CD4-positive, alpha-beta T cell treated with Interferon gamma for 1 hour (primary cell): ENCODE measurements at regions not wholly inside any gene's neighbourhood (a gene's known extent, or its start where the extent isn't known, plus 50 kb on each side); places are given as distances from the start of the nearest gene placed in this dataset.

Source experiments
- DNase-seq: peaks from one replicate; pipeline ENCODE4 v3.0.0-alpha.2; 2020

DNA sequence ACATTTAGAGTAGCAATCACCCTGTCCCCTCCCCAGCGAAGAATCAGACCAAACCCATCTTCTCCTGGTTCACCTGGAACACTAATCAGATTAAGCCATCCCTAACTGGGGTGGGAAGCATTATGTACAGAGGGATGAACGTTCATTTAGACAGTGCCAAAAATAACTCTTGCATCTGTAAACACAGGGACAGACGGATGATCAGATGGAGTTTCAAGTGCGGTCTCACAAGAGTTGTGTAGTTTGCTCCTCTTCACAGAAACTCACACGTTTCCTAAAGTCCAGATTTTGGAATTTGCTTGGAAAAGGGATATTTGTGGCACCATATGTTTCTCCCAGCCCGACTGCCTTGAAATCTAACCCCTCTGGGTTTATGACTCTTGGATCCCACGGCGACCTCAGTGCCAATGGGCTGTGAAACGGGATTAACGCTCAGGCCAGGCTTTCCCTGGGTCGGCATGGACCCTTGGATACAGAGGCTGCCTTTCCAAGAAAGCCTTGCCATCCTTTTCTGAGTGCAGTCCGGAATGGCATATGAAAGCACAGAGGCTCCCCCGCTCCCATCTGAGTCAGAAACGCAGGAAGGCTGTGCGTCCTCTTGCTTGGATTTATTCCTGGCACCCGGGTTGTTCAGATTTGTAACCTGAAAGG is 293.2 kb upstream of the HABP2 start:
- no peak for DNase-seq

DNA sequence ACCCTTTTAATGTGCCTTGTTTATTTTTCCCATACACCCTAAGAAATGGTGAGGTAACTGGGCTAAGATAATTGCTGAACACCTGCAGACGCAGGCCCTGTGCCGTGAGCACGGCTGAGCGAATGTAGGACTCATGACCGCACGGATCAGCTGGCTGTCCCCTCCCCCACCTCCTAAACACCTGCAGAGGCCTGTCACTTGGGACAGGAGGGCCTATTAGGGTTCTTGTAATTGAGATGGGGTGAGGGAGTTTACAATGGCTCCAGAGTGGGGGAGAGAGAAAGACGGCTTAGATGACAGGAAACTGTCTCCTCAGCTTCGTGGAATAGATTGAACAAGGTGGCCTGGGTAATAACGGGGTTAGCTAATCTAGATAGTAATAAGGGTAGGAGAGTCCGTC is 291.7 kb upstream of the HABP2 start:
- DNase-seq, result no peak

- no peak for DNase-seq
These were observed 291.2 kb upstream of the HABP2 start for GRCh38 chr10:113261611-113262091.

- no peak for DNase-seq
These were observed 289.8 kb upstream of the HABP2 start for GRCh38 chr10:113263056-113263455.

DNA sequence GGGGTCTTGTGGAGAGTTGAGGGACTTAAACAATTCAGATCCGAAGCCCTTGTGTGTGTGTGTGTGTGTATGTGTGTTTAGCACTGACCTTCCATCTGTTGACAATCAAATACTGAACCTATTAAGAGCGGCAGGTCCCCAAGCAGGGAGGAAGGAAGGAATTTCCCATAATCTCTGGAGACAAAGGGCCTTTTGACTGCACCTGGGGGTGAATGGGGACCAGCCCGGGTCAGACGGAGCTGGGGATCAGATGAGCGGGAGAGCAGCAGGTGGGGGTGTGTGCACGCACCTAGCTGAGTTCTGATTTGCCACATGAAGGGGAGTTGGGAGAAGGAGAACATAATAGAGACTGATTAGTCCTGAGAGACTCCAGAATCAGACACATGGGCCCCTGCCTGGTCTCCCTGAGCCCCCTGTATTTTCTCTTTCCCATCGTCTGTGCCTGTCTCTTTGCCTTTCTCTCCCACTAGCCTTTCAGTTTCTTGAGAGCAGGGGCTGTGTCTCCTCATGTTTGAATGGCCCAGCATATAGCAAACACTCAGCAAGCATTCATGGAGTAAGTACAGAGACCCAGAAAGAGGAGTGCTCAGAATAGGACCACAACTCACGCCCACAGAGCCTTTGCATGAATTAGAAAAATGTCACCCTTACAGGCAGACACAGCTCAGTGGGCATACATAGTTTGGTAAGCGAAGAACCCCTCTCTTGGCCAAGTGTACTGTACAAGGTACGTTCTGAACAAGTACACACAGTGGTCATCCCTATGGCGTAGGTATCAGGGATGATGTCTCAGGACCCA is 288.3 kb upstream of the HABP2 start:
- no peak for DNase-seq

GRCh38 chr10:113266147-113266546 is 286.7 kb upstream of the HABP2 start:
- DNase-seq, result no peak

DNA sequence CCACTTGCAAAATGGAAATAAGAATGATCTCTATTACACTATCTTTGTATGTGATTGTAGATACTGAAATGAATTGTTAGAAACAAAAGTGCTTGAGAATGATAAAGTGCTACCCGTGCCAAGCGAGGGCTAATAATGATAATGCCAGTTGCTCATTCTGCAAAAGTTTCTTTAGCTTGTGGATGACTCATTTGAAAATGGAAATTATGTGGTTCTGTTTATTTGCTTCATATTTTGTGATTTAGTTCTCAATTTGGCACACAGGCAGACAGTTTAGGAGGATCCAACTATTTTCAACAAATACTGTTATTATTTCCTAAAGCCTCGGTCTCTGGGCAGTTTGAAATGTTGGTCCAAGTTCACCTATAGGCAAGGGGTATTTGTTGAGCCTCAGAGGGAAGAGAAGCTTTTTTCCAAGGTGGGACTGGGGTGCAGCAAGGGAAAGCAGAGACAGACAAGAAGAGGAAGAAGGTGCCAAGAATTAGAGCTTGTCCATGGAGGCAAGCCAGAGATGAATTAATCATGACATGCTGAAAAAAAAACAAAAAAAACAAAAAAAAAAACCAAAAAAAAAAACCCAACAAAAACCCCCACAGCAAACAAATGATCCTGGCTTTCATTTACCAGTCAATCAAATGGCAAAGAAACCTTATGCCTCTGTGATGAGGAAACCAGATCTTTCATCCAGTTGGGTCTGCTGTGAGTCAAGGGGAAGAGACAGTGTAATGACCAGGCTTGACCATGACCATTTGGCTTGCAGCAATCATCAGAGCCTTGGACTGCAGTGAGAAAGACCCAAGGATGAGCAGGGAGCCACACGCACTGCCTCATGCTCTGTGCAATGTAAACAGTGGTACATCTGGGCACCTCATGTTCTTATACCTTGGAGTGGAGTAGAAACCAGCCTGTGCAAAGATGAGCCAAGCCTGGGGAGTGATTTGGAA is 285.0 kb upstream of the HABP2 start:
- no peak for DNase-seq

DNA sequence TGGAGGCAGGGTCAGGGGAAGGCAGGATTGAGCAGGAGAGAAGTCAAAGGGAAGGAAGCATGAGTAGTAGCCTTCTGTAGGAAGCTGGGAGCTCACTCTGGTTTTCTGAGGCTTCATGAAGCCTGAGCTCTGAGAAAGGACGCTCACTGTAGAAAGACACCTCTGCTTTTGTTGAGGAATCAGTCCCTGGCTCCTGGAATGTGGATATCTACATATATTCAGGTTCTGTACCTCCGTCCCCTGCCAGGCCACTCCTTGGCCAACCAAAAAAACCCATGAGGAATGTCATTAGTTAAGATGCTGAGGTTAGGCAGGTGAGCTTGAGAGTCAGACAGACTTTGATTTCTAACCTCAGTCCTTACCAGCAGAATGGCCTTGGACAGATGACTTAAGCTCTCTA is 283.5 kb upstream of the HABP2 start:
- no peak for DNase-seq

DNA sequence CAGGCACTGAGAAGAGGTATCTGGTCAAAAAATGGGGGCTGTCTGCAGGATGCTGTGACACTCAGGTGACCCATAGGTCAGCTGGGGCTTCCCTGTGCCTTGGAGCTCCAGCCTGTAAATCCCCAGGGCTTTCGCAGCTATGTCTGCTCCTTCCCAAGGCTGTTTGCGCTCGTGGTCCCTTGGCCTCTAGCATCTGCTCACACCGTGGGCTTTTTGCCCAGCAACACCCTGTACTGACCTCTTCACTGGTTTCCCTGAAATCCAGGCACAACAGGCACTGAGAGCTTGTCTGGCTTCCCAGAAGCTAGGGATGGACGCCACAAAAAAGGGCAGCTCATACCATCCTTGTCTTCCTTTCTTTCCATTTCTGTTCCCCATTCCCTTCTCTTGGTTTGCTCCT is 280.3 kb upstream of the HABP2 start:
- DNase-seq, result no peak

- DNase-seq, result no peak
These were observed 279.4 kb upstream of the HABP2 start for GRCh38 chr10:113273181-113274163.

GRCh38 chr10:113274176-113274829 is 278.6 kb upstream of the HABP2 start:
- DNase-seq, result no peak

- no peak for DNase-seq
These were observed 274.6 kb upstream of the HABP2 start for GRCh38 chr10:113278221-113278620.

- DNase-seq, result no peak
These were observed 274.2 kb upstream of the HABP2 start for GRCh38 chr10:113278664-113279063.

DNA sequence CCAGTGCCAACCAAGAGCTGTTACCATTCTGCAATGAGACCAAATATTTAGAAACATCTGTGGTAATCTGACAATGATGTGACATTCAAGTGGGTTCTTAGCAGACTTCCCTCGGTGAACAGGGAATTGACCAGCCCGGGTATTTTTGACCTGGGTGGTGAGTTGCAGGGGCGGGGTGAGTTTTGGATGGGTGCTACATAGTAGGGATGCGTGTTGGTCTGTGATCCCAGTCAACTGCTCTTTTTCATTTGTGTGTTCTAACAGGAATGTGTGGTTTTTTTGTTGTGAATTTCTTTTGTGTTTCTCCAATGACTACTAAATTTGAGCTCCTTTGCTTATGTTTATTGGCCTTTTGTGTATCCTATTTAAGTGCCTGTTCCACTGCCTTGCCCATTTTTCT is 273.6 kb upstream of the HABP2 start:
- DNase-seq, result no peak

DNA sequence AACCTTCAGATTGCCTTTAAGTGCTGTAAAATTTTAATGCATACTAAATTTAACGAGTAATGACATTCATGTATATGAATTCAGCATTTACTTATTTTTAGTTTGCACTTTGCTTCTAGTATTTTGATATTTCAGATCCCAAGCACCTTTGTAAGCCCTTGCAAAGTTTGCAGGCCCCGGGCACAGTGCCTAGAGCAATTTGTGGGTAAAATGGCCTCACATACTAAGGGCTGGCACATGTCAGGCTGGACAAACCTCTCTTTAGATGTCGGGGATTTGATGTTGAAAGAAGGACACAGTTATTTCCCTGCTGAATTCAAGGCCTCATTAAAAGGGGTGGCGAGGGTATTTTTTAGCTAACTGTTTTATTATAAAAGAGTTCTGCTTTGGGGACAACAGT is 270.3 kb upstream of the HABP2 start:
- no peak for DNase-seq

DNA sequence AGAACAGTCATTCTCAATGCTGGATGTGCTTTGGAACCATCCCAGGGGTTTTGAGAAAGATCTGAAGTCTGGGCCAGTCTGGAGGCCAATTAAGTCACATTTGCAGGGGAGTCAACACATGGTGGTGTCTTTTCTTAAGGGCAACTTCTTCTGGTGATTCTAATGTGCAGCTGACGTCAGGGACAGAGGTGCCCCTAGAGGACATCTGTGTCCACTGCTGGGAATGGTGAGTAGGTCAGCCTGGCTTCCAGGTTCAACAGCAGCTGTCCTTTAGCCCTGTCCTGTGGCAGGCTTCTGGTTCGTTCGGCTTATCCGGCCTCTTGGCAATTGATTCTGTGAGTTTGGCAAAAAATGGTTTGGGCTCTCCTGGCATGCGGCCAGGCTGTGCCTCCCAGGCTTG is 269.7 kb upstream of the HABP2 start:
- no peak for DNase-seq

DNA sequence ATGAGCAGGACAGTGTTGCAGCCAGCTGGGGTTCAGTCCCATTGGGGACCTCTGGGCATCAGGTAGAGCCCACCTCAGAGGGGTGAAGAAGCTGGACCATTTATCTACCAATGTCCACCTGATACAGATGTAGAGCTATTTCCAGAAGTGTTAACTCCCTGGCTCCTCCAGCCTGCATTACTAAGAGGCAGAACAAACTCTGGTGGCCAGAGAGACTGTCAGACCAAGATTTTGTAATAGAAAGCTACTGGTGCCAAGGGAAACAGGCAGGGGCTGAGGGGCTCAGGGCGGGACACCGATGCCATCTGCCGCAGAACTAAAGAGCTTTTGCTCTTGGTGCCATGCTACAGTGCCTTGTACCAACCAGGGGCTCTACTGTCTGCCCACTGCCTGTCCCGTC is 268.2 kb upstream of the HABP2 start:
- DNase-seq, result no peak

DNA sequence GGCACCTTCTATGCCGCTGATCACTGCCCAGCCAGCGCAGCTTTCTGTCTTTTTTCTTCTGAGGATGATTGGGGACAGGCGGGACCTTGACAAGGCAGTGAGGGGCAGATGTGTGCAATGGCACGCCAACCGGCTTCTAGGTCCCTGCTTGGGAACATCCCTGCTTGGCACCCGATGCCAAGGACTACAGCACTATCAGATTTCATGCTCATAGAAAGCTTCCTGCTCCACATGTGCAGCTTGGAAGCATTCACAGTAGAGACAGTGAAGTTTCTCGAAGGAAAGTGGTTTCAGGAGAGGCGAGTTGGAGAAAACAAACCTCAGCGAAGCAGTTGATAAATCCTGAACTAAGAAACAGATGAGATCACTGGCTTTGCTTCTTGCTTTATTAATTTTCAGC is 267.5 kb upstream of the HABP2 start:
- no peak for DNase-seq

DNA sequence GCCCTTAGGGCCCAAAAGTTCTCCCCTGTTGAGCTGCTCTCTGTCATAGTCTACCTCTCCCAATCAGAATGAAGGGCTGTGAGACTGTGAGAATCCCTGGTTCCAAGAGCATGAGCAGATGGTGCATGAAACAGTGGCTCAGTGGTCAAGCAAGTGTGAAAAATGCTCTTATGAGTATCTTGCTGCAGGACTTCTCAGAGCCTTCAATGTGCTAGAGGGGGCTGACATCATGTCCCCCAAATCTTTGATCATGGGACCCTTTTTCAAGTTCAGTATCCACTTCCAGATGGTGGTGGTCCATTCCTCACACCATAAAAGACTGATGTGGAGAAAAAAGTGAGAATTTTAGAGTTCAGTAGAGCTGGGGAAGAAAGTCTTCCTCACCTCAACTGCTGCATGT is 265.3 kb upstream of the HABP2 start:
- DNase-seq, result no peak

DNA sequence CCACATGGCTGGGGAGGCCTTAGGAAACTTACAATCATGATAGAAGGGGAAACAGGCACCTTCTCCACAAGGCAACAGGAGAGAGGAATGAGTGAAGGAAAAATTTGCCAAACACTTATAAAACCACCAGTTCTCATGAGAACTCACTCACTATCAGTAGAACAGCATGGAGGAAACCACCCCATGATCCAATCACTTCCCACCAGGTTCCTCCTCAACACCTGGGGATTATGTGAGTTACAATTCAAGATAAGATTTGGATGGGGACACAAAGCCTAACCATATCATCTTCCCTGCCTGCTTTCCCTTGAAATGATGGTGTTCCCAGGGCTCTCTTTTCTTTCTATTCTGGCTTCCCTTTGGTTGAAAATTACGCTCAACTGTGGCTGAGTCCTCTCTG is 262.7 kb upstream of the HABP2 start:
- DNase-seq, result no peak

DNA sequence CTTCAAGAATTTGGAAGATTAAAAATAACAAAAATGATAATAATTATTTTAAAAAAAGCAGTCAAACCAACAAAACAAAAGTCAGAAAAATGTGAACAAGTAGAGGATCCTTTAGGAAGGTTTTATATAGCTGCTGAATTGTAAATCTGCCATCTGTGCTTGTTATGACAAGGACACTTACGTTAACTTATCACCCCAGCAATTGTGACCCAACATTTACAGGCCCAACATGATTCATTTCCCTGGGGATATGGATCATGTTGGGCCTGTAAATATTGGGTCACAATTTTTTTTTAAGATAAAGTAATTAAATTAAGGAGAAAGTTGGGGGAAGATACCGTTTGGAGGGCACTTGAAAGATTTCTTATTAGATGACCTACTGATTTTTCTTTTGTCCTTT is 261.4 kb upstream of the HABP2 start:
- DNase-seq, result no peak

GRCh38 chr10:113292086-113292485 is 260.8 kb upstream of the HABP2 start:
- no peak for DNase-seq
